Esophagus muscularis mucosa (tissue), 4 donors: ENCODE measurements at regions not wholly inside any gene's neighbourhood (a gene's known extent, or its start where the extent isn't known, plus 50 kb on each side); places are given as distances from the start of the nearest gene placed in this dataset.

Experiments
- DNase-seq: peaks from one replicate; pipeline ENCODE4 v3.0.0-alpha.2; 2017; ENCODE audit errors: extremely low spot score
- H3K27ac ChIP-seq, 4 donors: fragments of 200-600 bp; sonication (generic); replicated peaks in 1 of 4; 1 replicate in 3 of 4; 2 replicates in 1 of 4; pipeline ENCODE4 v1.5.1; 2016 to 2019; ENCODE audit warnings: mild to moderate bottlenecking in 1 of 4
- H3K27me3 ChIP-seq, 4 donors: fragments of 200-600 bp; sonication (generic); one replicate each; pipeline versions ENCODE4 v1.5.1 to v1.6.0; 2016 to 2019
- H3K36me3 ChIP-seq, 4 donors: fragments of 200-600 bp; sonication (generic); one replicate each; pipeline ENCODE4 v1.5.1; 2016 to 2019
- H3K4me1 ChIP-seq, 4 donors: fragments of 200-600 bp; sonication (generic); one replicate each; pipeline ENCODE4 v1.5.1; 2016 to 2019
- H3K4me3 ChIP-seq, 4 donors: fragments of 200-600 bp; sonication (generic); 1 replicate in 2 of 4; 2 replicates in 2 of 4; pipeline ENCODE4 v1.5.1; 2016 to 2019; ENCODE audit warnings: mild to moderate bottlenecking in 4 of 4, moderate library complexity in 1 of 4
- H3K9me3 ChIP-seq, 4 donors: fragments of 200-600 bp; sonication (generic); 1 replicate in 3 of 4; 2 replicates in 1 of 4; pipeline ENCODE4 v1.5.1; 2016 to 2019
- CTCF ChIP-seq, 3 experiments: fragments of 200-600 bp in 2 of 3; fragments of 450-650 bp in 1 of 3; sonication (generic) in 2 of 3; IDR thresholded peaks; one replicate each; pipeline ENCODE4 v1.5.1; 2017 to 2019; ENCODE audit warnings: antibody characterized with exemption in 3 of 3, mild to moderate bottlenecking in 2 of 3, moderate library complexity in 1 of 3
- EP300 ChIP-seq: sonication (generic); formaldehyde crosslinking; IDR thresholded peaks from one replicate; pipeline ENCODE4 v1.6.1; 2017; ENCODE audit warnings: antibody characterized with exemption
- POLR2A ChIP-seq: fragments of 450-650 bp; IDR thresholded peaks from one replicate; pipeline ENCODE4 v1.6.1; 2017; ENCODE audit warnings: antibody characterized with exemption, moderate library complexity, mild to moderate bottlenecking, low read depth
- POLR2AphosphoS5 ChIP-seq, 2 donors: sonication (generic); formaldehyde crosslinking; IDR thresholded peaks; one replicate each; pipeline ENCODE4 v1.6.1; 2017; ENCODE audit warnings: antibody characterized with exemption in 2 of 2
- WGBS: methylation state at CpG from one replicate; pipeline ENCODE4 v1.1.5; 2018; 5-methylcytosine and 5-hydroxymethylcytosine counted together
- intact Hi-C: fragments of 100-400 bp; cut with DNase I; formaldehyde crosslinking; loops from one replicate; pipeline ENCODE4 v1.15.1; 2023

- no peak for DNase-seq
- Histone ChIP-seq H3K9me3 (no peaks in the 10 kb centered on the region), H3K36me3 (no peaks in the 10 kb centered on the region), H3K4me3 (no peak overlapping the region), H3K27me3 (no peaks in the 10 kb centered on the region), H3K27ac (no peak overlapping the region), H3K4me1 (no peaks in the 10 kb centered on the region)
- intact Hi-C loops = no loop called here
- 85% methylated on average over 3 of the region's 3 CpGs for WGBS
- TF ChIP-seq CTCF (IDR thresholded peaks at IDR 0.05) (no peak), POLR2A (no peak), POLR2AphosphoS5 (IDR thresholded peaks at IDR 0.05) (no peak), EP300 (no peak)
Measured at GRCh38 chr2:58416696-58417095, 175.6 kb upstream of the FANCL start.

- DNase-seq = no peak
- H3K27ac ChIP-seq = no peak overlapping the region
- no peak for TF ChIP-seq CTCF (IDR thresholded peaks at IDR 0.05)
- 84% methylated on average over 2 of the region's 2 CpGs for WGBS
- no peaks in the 10 kb centered on the region for H3K36me3 ChIP-seq
- H3K4me1 ChIP-seq = no peaks in the 10 kb centered on the region
- H3K4me3 ChIP-seq = no peak overlapping the region
- intact Hi-C loops = no loop called here
- no peaks in the 10 kb centered on the region for H3K9me3 ChIP-seq
- no peaks in the 10 kb centered on the region for H3K27me3 ChIP-seq
Measured at GRCh38 chr2:58414506-58414905, 173.4 kb upstream of the FANCL start.

- H3K27me3 ChIP-seq = peaks cover 0 to 9% (median 0%) of the 10 kb centered on the region in 4 donors
- no peaks in the 10 kb centered on the region for H3K9me3 ChIP-seq
- H3K27ac ChIP-seq = no peak overlapping the region
- H3K4me3 ChIP-seq = no peak overlapping the region
- intact Hi-C loops = no loop called here
- DNase-seq = no peak
- 59% methylated on average over 2 of the region's 2 CpGs for WGBS
- H3K4me1 ChIP-seq = no peaks in the 10 kb centered on the region
- TF ChIP-seq POLR2AphosphoS5 (IDR thresholded peaks at IDR 0.05) (no peak), EP300 (no peak), POLR2A (no peak), CTCF (IDR thresholded peaks at IDR 0.05) (no peak)
- H3K36me3 ChIP-seq = no peaks in the 10 kb centered on the region
Measured at GRCh38 chr2:58410549-58410948, 169.4 kb upstream of the FANCL start.

GRCh38 chr2:58407487-58407886 is 166.4 kb upstream of the FANCL start:
- intact Hi-C loops = no loop called here
- no peak for DNase-seq
- peaks cover 0 to 9% (median 0%) of the 10 kb centered on the region in 4 donors for H3K27me3 ChIP-seq
- H3K4me1 ChIP-seq = no peaks in the 10 kb centered on the region
- H3K27ac ChIP-seq = no peak overlapping the region
- no peak overlapping the region for H3K4me3 ChIP-seq
- WGBS = 81% methylated on average over 4 of the region's 4 CpGs
- no peaks in the 10 kb centered on the region for H3K36me3 ChIP-seq
- no peaks in the 10 kb centered on the region for H3K9me3 ChIP-seq
- no peak for TF ChIP-seq CTCF (IDR thresholded peaks at IDR 0.05)
- no peak for TF ChIP-seq POLR2A
- no peak for TF ChIP-seq EP300
- no peak for TF ChIP-seq POLR2AphosphoS5 (IDR thresholded peaks at IDR 0.05)

GRCh38 chr2:58405341-58405740 is 164.2 kb upstream of the FANCL start:
- Histone ChIP-seq H3K36me3 (no peaks in the 10 kb centered on the region), H3K4me1 (no peaks in the 10 kb centered on the region), H3K27me3 (peaks cover 0 to 9% (median 0%) of the 10 kb centered on the region in 4 donors), H3K9me3 (no peaks in the 10 kb centered on the region), H3K27ac (no peak overlapping the region), H3K4me3 (no peak overlapping the region)
- intact Hi-C loops = no loop called here
- no peak for TF ChIP-seq CTCF (IDR thresholded peaks at IDR 0.05)
- TF ChIP-seq POLR2A = no peak
- TF ChIP-seq POLR2AphosphoS5 (IDR thresholded peaks at IDR 0.05) = no peak
- no peak for TF ChIP-seq EP300
- 77% methylated on average over 1 of the region's 1 CpG for WGBS
- DNase-seq = no peak
